ENCODE measurements at regions not wholly inside any gene's neighbourhood (a gene's known extent, or its start where the extent isn't known, plus 50 kb on each side); places are given as distances from the start of the nearest gene placed in this dataset.

DNA sequence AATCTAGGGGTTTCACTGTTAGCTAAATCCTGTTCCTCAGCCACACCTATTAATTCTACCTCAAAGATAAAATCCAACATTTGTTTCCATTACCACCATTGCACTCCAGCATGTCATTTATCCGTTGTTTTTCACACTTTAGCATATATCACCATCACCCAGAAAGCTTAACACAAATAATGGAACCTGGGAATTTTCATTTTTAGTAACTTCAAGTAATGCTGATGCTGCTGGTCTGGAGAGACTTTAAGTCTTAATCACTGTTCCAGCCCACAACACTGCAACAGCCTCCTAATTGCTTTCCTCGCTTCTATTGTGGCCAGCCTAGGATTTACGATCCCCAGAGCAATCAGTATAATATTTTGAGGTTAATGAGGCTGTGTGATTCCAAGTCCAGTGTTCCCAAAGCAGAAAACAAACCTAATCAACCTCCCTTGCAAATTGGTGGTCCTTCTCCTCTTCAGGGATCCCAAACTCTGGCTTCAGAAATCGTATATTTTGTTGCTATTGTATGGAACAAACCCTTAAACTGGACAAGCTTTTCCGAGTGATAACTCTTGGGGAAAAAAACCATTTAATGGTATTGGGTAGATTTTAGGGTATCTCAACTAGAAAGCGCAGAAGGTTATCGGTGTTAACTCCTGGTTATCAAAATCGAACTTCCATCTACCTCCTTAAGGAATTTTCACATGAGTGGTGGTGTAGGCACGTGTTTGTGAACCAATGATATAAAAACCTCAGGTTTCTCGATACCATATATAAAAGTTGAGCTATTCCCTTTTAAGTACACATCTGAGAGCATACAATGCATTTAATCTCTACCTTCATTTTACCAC lies 50.0 kb upstream of the BOLA1 start:
- Histone ChIP-seq H3K27me3 (no peaks in the 10 kb centered on the region), H3K4me3 (peak overlapping the region in 3 of 4 donors; percentile 42 to 54 (median 51)), H3K9me3 (no peaks in the 10 kb centered on the region), H3K27ac (peak overlapping the region; percentile 82 to 87 (median 84)), H3K36me3 (no peaks in the 10 kb centered on the region), H3K4me1 (peaks cover 26 to 44% (median 40%) of the 10 kb centered on the region in 4 donors)
- TF ChIP-seq EP300 (IDR thresholded peaks at IDR 0.05) (no peak), POLR2A (IDR thresholded peaks at IDR 0.05) (no peak), POLR2AphosphoS5 (IDR thresholded peaks at IDR 0.05) (no peak)
- TF ChIP-seq, protein P1, sequence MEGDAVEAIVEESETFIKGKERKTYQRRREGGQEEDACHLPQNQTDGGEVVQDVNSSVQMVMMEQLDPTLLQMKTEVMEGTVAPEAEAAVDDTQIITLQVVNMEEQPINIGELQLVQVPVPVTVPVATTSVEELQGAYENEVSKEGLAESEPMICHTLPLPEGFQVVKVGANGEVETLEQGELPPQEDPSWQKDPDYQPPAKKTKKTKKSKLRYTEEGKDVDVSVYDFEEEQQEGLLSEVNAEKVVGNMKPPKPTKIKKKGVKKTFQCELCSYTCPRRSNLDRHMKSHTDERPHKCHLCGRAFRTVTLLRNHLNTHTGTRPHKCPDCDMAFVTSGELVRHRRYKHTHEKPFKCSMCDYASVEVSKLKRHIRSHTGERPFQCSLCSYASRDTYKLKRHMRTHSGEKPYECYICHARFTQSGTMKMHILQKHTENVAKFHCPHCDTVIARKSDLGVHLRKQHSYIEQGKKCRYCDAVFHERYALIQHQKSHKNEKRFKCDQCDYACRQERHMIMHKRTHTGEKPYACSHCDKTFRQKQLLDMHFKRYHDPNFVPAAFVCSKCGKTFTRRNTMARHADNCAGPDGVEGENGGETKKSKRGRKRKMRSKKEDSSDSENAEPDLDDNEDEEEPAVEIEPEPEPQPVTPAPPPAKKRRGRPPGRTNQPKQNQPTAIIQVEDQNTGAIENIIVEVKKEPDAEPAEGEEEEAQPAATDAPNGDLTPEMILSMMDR (IDR thresholded peaks at IDR 0.05): no peak
- no peak for DNase-seq
- 32 to 35% methylated on average over 10 of the region's 10 CpGs for WGBS, 2 donors
- no peak for ATAC-seq (ENCODE audit: low FRiP score in 2 of 2)
